DND-41 (cell line): ENCODE measurements at regions not wholly inside any gene's neighbourhood (a gene's known extent, or its start where the extent isn't known, plus 50 kb on each side); places are given as distances from the start of the nearest gene placed in this dataset.

Experiments used
- EZH2 ChIP-seq: IDR thresholded peaks from 3 replicates; pipeline ENCODE4 v1.6.1; 2012; ENCODE audit warnings: borderline replicate concordance, low read depth, mild to moderate bottlenecking, moderate library complexity, low read length, inconsistent platforms; ENCODE audit not compliant: severe bottlenecking
- TF ChIP-seq, protein P1 (sequence below): IDR thresholded peaks from 2 replicates; pipeline ENCODE4 v1.5.1; 2012; ENCODE audit warnings: borderline replicate concordance, low read length, moderate library complexity, mild to moderate bottlenecking; ENCODE audit not compliant: poor library complexity, severe bottlenecking; ENCODE audit errors: extremely low read depth

DNA sequence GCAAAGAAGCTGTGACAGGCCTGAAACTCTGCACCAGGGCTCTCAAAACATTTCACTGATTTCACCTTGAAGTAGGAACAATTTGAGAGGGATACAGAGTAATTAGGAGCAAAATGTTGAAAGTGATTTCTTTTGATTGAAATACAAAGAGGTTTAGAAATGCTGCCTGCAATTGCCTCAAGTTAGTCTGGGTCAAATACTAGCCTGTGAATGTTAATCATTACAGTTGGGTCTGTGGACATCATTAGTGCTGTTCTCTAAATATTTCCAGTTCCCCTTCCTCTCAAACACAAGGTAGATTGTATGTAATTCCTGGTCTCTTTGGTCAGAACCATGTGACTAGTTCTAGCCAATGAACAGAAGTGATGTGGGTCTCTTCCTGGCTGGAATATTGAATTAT is 152.3 kb upstream of the TSC22D2 start:
- TF ChIP-seq, protein P1, sequence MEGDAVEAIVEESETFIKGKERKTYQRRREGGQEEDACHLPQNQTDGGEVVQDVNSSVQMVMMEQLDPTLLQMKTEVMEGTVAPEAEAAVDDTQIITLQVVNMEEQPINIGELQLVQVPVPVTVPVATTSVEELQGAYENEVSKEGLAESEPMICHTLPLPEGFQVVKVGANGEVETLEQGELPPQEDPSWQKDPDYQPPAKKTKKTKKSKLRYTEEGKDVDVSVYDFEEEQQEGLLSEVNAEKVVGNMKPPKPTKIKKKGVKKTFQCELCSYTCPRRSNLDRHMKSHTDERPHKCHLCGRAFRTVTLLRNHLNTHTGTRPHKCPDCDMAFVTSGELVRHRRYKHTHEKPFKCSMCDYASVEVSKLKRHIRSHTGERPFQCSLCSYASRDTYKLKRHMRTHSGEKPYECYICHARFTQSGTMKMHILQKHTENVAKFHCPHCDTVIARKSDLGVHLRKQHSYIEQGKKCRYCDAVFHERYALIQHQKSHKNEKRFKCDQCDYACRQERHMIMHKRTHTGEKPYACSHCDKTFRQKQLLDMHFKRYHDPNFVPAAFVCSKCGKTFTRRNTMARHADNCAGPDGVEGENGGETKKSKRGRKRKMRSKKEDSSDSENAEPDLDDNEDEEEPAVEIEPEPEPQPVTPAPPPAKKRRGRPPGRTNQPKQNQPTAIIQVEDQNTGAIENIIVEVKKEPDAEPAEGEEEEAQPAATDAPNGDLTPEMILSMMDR = no peak
- TF ChIP-seq EZH2 = no peak
